HG03520 (cell line): ENCODE measurements at regions not wholly inside any gene's neighbourhood (a gene's known extent, or its start where the extent isn't known, plus 50 kb on each side); places are given as distances from the start of the nearest gene placed in this dataset.

ENCODE experiments used
- ATAC-seq: cut with Tn5 transposase; IDR thresholded peaks from one replicate; pipeline ENCODE4 v1.9.1; 2021; ENCODE audit warnings: mild to moderate bottlenecking, moderate library complexity; ENCODE audit not compliant: unreplicated experiment

DNA sequence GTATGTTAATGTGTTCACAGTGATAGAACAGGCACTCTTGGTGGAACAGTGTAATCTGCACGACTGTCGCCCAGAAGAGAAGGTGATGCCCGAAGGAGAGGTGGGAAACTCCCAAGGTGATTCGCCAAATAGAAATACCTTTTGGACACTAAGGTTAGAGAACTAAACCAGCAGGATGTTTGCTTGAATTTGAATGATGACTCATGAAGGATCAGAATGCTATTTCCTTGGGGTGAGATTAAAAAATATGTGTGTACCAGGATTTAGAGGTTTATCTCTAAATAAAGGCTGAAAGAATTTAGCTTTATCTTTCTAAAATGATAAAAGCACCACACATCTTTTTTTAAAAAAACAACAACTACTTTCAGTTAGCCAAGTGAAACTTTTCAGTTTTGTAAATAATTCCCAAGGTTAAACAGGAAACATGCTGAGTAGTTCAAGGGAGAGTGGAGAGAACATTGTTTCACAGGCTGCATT is 297.4 kb upstream of the TAS2R1 start:
- no peak for ATAC-seq

DNA sequence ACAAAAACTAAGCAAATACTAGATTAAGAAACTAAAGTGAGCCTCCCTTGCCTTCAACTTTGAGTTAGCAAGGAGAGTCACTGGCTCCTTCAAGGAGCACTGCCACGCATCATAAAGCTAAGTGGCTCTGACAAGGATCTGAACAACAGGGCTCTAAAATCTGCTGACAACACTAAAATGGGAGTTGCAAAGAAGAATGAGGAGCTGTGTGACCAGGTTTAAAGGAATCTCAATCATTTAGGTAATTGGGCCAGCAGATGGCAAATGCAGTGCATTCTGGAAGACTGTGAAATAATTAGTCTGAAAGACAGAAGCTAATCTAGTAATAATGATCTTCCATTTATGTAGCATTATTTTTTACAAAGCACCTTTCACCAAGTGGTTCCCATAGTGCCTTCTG is 297.0 kb upstream of the TAS2R1 start:
- no peak for ATAC-seq

DNA sequence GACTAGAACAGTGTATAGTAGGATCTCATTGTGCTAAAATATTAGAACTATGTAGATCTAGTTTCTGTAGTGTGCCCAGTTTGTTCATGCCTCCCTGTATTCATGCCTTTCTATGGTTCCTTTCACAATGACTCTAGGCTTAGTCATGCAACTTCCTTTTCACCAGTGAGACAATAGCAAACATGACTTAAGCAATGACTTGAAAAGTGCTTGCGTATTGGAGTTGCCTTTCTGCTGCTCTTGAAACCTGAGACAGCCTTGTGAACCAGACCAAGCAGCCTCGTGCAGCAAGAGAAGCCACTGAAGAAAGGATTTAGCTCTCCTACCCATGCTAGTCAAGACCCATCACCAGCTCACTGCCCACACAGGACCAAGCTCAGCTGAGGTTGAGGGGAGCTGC is 294.5 kb upstream of the TAS2R1 start:
- peak; percentile 84 for ATAC-seq

GRCh38 chr5:9922719-9923118 is 292.6 kb upstream of the TAS2R1 start:
- ATAC-seq, result no peak

GRCh38 chr5:9920697-9921096 is 290.5 kb upstream of the TAS2R1 start:
- no peak for ATAC-seq

DNA sequence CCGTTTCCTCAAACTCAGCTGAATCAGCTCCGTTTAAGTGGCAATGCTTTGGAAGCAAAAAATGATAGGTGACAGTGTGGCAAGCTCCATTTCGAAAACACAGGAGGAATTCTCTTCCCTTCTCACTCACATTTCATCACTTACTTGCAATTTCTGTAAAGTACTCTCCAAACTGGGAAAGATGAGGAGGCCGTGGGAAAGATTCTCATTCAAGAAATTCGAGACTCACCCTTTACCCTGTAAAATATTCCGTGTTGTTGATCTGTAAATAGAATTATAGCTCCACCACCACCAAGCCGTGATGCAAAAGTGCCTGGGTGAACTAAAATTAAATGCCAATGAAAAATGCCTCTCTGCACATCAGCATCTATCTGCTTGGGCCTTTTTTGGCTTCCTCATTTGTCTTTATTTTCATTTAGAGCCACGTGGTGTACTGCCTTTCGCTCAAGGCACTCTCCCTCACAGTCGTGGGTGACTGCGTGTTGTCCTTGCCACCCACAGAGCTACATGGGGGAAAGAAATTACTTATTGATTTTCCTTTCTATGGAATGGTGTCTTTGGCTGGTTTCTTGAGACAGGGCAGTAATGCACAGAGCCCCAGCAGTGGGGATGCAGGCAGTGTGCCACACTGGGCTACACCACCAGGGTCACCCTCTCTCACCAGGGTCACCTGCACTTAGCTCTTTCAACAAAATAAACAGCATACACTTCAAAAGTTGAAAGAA is 289.3 kb upstream of the TAS2R1 start:
- no peak for ATAC-seq

- ATAC-seq, result no peak
Observed at GRCh38 chr5:9905661-9906060, 275.5 kb upstream of the TAS2R1 start.

- no peak for ATAC-seq
Observed at GRCh38 chr5:9903801-9904200, 273.6 kb upstream of the TAS2R1 start.

- no peak for ATAC-seq
Observed at GRCh38 chr5:9898319-9898718, 268.2 kb upstream of the TAS2R1 start.

GRCh38 chr5:9895302-9895645 is 265.1 kb upstream of the TAS2R1 start:
- no peak for ATAC-seq

- no peak for ATAC-seq
Observed at GRCh38 chr5:9894571-9895301, 264.6 kb upstream of the TAS2R1 start.

DNA sequence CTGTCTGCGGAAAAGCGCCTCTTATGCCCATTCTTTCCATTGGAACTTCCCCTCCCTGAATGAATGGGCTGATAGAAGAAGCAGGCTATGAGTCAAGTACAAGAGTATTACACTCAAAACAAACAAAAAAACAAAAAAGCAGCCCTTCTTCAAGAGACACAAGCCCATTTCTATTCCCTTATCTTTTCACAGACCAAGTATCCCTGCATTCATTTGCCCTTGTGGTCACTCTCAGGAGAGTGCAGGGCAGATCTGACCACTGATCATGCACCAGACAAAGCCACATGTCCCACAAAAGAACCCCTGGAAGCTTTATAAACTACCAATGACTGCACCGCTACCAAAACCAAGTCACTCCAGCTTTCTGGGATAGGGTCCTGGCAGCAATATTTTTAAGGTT is 262.5 kb upstream of the TAS2R1 start:
- ATAC-seq, result no peak

DNA sequence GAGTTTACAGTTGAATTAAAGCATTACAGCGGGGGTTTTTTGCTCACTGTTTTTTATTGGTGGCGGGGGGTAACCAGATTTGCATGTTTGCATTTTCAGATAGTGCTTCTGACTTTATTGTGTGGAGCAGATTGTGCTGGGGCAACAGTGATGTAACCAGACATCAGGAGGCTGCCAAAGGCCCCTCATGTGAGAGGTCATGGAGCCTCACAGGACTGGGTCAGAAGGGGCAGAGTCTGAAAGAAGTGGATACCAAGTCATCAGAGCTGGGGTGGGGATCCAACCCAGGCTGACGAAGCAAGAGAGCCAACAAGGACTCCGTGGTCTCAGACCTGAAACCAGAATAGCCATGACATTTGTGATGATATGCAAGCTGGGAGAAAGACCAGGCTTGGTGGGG is 259.4 kb upstream of the TAS2R1 start:
- ATAC-seq, result no peak

GRCh38 chr5:9888501-9888901 is 258.4 kb upstream of the TAS2R1 start:
- no peak for ATAC-seq

- no peak for ATAC-seq
Observed at GRCh38 chr5:9885164-9885563, 255.0 kb upstream of the TAS2R1 start.

GRCh38 chr5:9878206-9878605 is 248.1 kb upstream of the TAS2R1 start:
- ATAC-seq, result no peak

DNA sequence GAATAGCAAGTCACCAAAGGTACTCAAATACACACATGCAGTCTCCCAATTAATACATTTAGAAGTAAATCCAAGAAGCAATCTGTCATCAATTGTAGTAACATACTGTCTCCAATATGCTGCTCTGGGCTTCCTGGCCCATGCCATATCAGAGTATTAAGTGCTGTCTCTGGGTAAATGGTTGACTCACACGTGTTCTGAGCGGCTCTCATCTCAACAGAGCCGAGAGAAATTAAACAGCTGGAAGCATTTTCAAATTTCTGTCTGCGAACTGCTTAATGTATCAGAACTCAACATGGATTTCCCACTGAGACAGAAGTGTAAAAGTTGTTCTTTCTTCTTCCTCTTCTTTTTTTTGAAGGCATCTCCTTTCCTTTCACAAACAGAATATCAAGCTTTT is 247.3 kb upstream of the TAS2R1 start:
- ATAC-seq, result no peak

GRCh38 chr5:9876451-9876850 is 246.3 kb upstream of the TAS2R1 start:
- no peak for ATAC-seq

GRCh38 chr5:9869616-9870288 is 239.6 kb upstream of the TAS2R1 start:
- no peak for ATAC-seq

DNA sequence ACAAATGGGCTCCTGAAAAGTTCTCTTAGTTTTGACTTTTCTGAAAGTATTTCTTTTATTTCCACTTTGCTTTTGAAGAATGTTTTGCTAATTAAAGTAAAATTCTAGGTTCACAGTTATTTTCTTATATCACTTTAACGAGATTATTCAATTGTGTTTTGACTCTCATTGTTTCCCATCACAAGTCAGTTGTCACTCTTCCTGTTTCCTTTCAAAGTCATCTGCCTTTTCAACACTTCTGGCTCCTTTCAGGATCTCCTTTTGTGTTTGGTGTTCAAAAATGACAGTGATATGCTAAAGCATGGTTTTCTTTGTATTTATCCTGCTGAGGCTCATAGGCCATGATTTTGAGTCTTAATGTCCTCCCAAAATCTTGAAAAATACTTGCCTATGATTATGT is 235.4 kb upstream of the TAS2R1 start:
- no peak for ATAC-seq

DNA sequence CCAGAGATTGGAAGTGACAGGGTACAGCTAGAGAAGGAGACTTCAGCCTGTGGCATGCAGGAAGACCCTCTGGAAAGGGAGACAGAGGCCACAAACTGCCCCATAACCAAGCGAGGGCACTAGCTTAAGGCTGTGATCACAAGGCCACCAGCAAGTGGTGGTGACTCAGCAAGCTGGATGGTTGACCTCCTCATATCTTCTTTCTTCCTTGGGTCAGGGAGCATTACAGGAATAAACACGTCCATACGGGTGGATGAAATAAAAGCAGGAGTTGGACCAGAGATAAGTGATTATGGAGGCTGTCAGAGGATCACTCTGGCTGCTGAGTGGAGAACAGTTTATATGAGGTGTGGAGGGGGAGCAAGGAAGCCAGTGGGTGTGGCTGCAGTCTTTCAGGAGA is 234.6 kb upstream of the TAS2R1 start:
- ATAC-seq, result no peak

GRCh38 chr5:9863486-9863885 is 233.3 kb upstream of the TAS2R1 start:
- ATAC-seq, result no peak
